ENCODE measurements at regions not wholly inside any gene's neighbourhood (a gene's known extent, or its start where the extent isn't known, plus 50 kb on each side); places are given as distances from the start of the nearest gene placed in this dataset.

GRCh38 chr6:22800451-22800850 is 231.1 kb downstream of the HDGFL1 start:
- TF ChIP-seq CTCF (IDR thresholded peaks at IDR 0.05 in 8 of 11, conservative IDR thresholded peaks at IDR 0.05 in 3 of 11) (no peak), POLR2A (IDR thresholded peaks at IDR 0.05) (no peak)
